Epithelial cell of proximal tubule (primary cell): ENCODE measurements at regions not wholly inside any gene's neighbourhood (a gene's known extent, or its start where the extent isn't known, plus 50 kb on each side); places are given as distances from the start of the nearest gene placed in this dataset.

ENCODE experiments used
- DNase-seq: peaks from one replicate; pipeline ENCODE4 v3.0.0-alpha.2; 2011; ENCODE audit warnings: low read depth
- H3K4me3 ChIP-seq: 2 replicates; pipeline ENCODE4 v1.5.1; 2011; ENCODE audit warnings: low read depth, mild to moderate bottlenecking, low read length
- TF ChIP-seq, protein P1 (sequence below): conservative IDR thresholded peaks from 2 replicates; pipeline ENCODE4 v1.5.1; 2012; ENCODE audit warnings: low read depth, mild to moderate bottlenecking, low read length

DNA sequence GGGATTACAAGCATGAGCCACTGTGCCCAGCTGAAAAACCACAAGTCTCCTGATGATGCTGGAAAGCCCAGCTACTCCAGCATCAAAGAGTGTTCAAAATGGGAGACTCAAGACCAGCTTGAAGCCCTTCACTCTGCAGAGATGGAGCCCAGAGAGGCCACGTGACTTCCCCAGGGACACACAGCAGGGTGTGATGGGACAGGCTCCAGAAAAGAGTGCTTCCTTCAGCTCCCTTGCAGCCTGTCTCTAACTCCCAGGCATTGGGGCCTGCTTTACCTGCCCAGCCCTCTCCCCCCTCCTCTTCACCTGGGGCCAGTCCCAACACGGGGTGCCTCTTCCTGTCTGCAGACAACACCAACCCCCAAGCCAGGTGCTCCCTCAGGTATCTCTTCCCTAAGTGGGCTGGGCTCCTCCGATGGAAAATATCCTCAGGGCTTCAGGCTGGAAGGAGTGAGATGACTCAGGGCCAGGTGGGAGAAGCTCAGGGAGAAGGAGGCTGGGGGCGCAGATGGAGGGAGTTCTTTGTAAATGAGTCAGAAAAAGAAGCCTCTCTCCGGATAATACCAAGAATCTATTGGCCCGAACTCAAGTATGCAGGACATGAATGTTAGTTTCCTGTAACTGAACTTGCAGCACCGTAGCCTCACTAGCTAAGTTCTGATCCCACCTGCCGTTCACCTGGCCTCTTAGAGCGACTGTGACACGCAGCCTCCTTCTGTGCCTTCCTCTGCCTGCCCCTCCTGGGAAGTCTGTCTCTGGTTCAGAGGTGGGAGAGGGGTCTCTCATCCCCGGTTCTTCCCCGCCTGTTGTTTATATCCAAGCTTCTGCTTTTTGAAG lies 326.6 kb downstream of the MN1 start:
- DNase-seq = peak; percentile 86
- no peak overlapping the region for H3K4me3 ChIP-seq
- TF ChIP-seq, protein P1, sequence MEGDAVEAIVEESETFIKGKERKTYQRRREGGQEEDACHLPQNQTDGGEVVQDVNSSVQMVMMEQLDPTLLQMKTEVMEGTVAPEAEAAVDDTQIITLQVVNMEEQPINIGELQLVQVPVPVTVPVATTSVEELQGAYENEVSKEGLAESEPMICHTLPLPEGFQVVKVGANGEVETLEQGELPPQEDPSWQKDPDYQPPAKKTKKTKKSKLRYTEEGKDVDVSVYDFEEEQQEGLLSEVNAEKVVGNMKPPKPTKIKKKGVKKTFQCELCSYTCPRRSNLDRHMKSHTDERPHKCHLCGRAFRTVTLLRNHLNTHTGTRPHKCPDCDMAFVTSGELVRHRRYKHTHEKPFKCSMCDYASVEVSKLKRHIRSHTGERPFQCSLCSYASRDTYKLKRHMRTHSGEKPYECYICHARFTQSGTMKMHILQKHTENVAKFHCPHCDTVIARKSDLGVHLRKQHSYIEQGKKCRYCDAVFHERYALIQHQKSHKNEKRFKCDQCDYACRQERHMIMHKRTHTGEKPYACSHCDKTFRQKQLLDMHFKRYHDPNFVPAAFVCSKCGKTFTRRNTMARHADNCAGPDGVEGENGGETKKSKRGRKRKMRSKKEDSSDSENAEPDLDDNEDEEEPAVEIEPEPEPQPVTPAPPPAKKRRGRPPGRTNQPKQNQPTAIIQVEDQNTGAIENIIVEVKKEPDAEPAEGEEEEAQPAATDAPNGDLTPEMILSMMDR = no peak

DNA sequence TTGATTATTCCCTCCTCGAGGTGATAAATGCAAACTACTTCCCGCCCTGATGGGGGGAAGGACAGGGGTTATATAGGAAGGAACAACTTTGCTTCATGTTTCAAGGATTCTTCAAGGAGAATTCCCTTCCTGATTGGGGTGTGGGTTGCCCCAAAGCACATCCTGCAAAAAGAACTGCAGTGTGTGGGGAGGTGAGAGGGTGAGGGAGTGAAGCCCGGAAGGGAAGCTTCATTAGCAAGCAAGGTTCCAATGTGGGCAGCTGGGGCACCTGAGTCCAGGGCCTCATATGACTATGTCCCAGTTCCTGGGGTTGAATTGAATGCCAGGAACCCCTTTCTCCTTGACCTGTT lies 326.0 kb downstream of the MN1 start:
- TF ChIP-seq, protein P1 = no peak
- H3K4me3 ChIP-seq = no peak overlapping the region
- DNase-seq = no peak

DNA sequence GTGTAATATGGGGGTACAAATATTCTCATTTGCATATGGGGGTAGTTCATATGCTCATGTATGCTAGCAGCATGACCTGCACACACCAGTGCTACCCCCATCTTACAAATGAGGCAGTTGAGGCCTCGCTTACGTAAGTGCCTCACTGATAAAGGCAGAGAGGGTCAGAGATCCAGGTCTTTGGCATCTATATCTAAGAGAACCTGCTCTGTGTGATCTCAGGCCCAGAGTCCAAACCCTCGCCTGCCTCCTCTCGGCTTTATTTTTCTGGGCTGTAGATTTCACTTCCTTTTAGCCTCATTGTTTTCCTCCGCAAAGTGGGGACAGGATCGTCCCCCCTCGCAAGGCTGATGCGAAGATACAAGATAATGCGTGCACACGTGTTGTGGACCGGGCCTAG lies 325.2 kb downstream of the MN1 start:
- no peak for DNase-seq
- TF ChIP-seq, protein P1 = no peak
- no peak overlapping the region for H3K4me3 ChIP-seq

DNA sequence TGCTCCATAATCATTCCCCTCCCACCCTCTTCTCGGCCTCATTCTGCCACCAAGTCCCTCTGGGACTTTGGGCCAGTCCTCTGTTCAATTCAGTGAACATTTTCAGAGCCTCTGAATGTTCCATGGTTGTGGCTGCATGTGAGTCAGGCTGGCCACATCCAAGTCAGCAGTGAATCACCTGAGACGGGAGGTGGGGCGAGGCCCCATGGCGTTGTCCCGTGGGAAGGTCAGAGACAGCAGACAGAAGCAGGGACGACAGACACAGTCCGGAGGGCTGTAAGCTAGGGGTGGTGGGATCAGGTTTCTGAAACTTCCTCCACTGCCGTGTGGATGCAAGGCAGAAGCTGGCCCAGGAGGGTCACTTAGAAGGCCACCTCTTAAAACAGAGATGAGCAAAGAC lies 324.8 kb downstream of the MN1 start:
- DNase-seq = no peak
- no peak overlapping the region for H3K4me3 ChIP-seq
- TF ChIP-seq, protein P1 = no peak

DNA sequence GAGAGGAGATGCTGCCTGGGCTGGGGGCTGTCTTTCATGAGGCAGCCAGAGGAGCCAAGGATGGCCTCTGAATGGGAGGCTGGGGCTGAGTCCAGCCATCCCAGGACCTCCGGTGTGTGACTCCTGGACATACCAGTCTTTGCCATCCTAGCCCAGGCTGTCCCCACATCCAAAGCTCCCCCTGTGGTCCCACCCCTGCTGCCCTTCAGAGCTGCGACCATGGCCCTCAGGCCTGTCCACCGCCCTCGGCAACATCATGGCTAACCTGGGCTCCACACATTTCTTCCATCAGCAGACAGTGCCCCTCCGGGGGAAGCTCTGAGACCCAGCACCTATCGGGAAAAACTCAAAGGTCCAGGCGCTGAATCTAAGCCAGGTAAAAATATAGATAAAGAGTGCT lies 324.4 kb downstream of the MN1 start:
- H3K4me3 ChIP-seq = no peak overlapping the region

DNA sequence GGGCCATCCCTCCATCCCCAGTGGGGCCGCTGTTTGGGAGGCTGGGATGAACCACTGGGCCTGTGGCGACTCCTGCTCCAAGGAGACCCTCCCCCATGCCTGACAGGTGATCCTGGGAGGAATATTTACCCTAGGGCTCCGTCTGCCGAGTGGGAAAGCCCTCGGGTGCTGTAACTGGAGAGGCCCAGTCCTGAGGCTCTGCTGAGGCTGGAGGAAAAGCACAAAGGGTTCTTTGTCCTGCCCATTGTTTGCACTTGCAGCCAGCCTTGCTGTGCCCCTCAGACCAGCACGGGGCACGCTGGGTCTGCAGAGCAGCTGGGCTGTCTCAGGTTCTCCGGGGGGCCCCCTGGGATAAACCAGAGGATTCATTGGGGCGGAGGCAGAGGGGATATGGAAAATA lies 321.1 kb downstream of the MN1 start:
- DNase-seq = no peak
- no peak overlapping the region for H3K4me3 ChIP-seq
- TF ChIP-seq, protein P1 = no peak

More for the DNA sequence above, 324.4 kb downstream of the MN1 start:
- TF ChIP-seq, protein P1 = no peak
- no peak for DNase-seq

DNA sequence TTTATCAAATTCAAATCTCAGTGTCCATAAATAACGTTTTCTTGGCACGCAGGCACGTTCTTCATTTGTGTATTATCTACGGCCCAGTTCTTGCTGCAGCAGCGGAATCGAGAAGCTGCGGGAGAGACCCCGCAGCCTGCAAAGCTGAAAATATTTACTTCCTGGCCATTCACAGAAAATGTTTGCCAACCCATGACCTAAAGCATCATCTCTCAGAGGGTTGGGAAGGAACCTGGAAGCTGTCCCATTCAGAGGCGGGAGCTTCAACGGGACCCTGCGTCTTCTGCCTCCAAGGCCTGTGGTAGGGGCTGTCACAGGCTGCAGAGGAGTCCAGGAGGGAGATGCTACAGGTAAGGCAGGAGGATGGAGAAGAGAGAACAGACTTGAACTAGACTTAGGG lies 319.2 kb downstream of the MN1 start:
- no peak overlapping the region for H3K4me3 ChIP-seq
- DNase-seq = no peak
- TF ChIP-seq, protein P1 = no peak
